Endothelial cell of umbilical vein (primary cell): ENCODE measurements at regions not wholly inside any gene's neighbourhood (a gene's known extent, or its start where the extent isn't known, plus 50 kb on each side); places are given as distances from the start of the nearest gene placed in this dataset.

Source experiments
- CTCF ChIP-seq, 2 donors: IDR thresholded peaks; 1 replicate in 1 of 2; 2 replicates in 1 of 2; pipeline ENCODE4 v1.5.1; 2011; ENCODE audit warnings: low read length in 2 of 2, mild to moderate bottlenecking in 2 of 2, moderate library complexity in 2 of 2, control low read depth in 1 of 2, inconsistent platforms in 1 of 2, low read depth in 1 of 2; ENCODE audit not compliant: insufficient read depth in 1 of 2; ENCODE audit errors: extremely low read depth in 1 of 2
- EZH2 ChIP-seq: IDR thresholded peaks from 2 replicates; pipeline ENCODE4 v1.6.1; 2012; ENCODE audit warnings: borderline replicate concordance, low read depth, mild to moderate bottlenecking, moderate library complexity, low read length, inconsistent platforms; ENCODE audit not compliant: severe bottlenecking
- JUN ChIP-seq: IDR thresholded peaks from 2 replicates; pipeline ENCODE4 v1.6.1; 2011; ENCODE audit warnings: borderline replicate concordance, low read depth; ENCODE audit not compliant: insufficient read length, insufficient read depth
- POLR2A ChIP-seq: IDR thresholded peaks from 2 replicates; pipeline ENCODE4 v1.6.1; 2012; ENCODE audit warnings: low read depth, mild to moderate bottlenecking, control low read depth, low read length
- POLR2AphosphoS5 ChIP-seq: IDR thresholded peaks from 2 replicates; pipeline ENCODE4 v1.6.1; 2012; ENCODE audit warnings: low read depth, mild to moderate bottlenecking, control low read depth, low read length, moderate library complexity; ENCODE audit not compliant: insufficient read depth
- TF ChIP-seq, protein P1 (sequence below): IDR thresholded peaks from 2 replicates; pipeline ENCODE4 v1.6.1; 2011; ENCODE audit not compliant: insufficient read depth, insufficient read length

- TF ChIP-seq CTCF (IDR thresholded peaks at IDR 0.05; ENCODE audit: extremely low read depth in 1 of 2, insufficient read depth in 1 of 2, low read depth in 1 of 2, low read length in 2 of 2): no peak
- TF ChIP-seq, protein P1, sequence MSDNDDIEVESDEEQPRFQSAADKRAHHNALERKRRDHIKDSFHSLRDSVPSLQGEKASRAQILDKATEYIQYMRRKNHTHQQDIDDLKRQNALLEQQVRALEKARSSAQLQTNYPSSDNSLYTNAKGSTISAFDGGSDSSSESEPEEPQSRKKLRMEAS: no peak
- no peak for TF ChIP-seq POLR2AphosphoS5
- TF ChIP-seq EZH2: no peak
- no peak for TF ChIP-seq POLR2A
- TF ChIP-seq JUN: no peak
These were observed 292.7 kb upstream of the TENM3 start for GRCh38 chr4:181950372-181951127.
